Ectodermal cell (in vitro differentiated cells): ENCODE measurements at regions not wholly inside any gene's neighbourhood (a gene's known extent, or its start where the extent isn't known, plus 50 kb on each side); places are given as distances from the start of the nearest gene placed in this dataset.
"Not testable (repeated sequence)": the region's sequence is repeated elsewhere in the genome, so short reads cannot be mapped to it uniquely, and the experiment has no call there.

Experiments
- H3K27ac ChIP-seq: 2 replicates; pipeline ENCODE4 v1.7.0; 2013; ENCODE audit warnings: mild to moderate bottlenecking, low read depth, low read length; ENCODE audit not compliant: insufficient read depth, poor library complexity, severe bottlenecking
- H3K27me3 ChIP-seq: 2 replicates; pipeline ENCODE4 v1.7.0; 2013; ENCODE audit warnings: mild to moderate bottlenecking, low read length; ENCODE audit not compliant: insufficient read depth, control insufficient read depth, poor library complexity, severe bottlenecking
- H3K36me3 ChIP-seq: one replicate; pipeline ENCODE4 v1.7.0; 2013; ENCODE audit warnings: low read length; ENCODE audit not compliant: control insufficient read depth, insufficient read depth
- H3K4me1 ChIP-seq: one replicate; pipeline ENCODE4 v1.7.0; 2013; ENCODE audit warnings: low read length; ENCODE audit not compliant: control insufficient read depth, insufficient read depth
- H3K4me3 ChIP-seq: 2 replicates; pipeline ENCODE4 v1.7.0; 2013; ENCODE audit warnings: low read depth, low read length, control low read depth; ENCODE audit not compliant: insufficient read depth
- H3K9me3 ChIP-seq: 2 replicates; pipeline ENCODE4 v1.7.0; 2013; ENCODE audit warnings: mild to moderate bottlenecking, low read length, moderate library complexity; ENCODE audit not compliant: control insufficient read depth
- WGBS, 2 experiments: methylation state at CpG; one replicate each; pipeline ENCODE4 v1.1.7; 2013; ENCODE audit warnings: missing lambda C conversion rate in 2 of 2; 5-methylcytosine and 5-hydroxymethylcytosine counted together

DNA sequence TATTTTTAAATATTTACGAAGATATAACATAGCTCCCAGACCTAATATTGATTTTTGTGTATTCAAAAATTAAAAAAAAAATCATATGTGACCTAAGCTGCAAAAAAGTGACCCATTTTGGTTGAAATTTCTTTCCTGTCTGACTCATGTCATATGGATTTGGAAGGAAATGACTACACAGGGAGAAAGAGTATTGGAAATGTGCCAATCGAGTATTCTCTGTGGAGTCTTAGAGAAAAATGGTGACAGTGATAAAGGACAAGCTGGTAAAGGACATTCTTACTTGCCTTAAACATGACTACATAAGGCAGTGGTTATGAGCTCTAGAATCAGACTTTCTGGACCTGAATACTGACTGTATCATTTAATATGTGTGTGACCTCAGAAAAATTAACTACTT, 262.9 kb upstream of the PTPRD start:
- Histone ChIP-seq H3K9me3 (peaks cover 2% of the 10 kb centered on the region), H3K4me3 (no peak overlapping the region), H3K27ac (no peak overlapping the region), H3K27me3 (no peaks in the 10 kb centered on the region), H3K4me1 (no peaks in the 10 kb centered on the region), H3K36me3 (no peaks in the 10 kb centered on the region)
- WGBS, 2 experiments, result 97 to 100% methylated on average over 1 of the region's 2 CpGs

DNA sequence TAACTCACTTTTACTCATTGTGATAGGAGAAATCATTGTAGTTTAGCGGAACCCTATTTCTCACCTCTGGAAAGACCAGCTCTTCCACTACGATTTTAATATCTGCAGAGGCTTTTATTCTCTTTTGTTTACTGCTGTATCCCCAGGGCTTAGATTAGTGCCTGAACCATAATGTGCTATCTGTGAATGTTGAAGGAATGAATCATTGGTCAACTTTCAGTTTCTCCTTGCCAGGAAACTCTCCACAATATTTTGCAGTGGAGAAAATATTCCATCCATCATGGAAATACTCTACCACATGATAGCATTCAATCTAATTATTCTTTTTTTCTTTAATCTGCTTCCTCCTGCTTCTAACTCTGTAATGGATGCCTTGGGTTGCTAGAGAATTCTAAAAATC, 263.5 kb upstream of the PTPRD start:
- Histone ChIP-seq H3K4me1 (no peaks in the 10 kb centered on the region), H3K4me3 (no peak overlapping the region), H3K27me3 (no peaks in the 10 kb centered on the region), H3K27ac (no peak overlapping the region), H3K36me3 (no peaks in the 10 kb centered on the region), H3K9me3 (peaks cover 2% of the 10 kb centered on the region)
- 95 to 100% methylated on average over 2 of the region's 2 CpGs for WGBS, 2 experiments

DNA sequence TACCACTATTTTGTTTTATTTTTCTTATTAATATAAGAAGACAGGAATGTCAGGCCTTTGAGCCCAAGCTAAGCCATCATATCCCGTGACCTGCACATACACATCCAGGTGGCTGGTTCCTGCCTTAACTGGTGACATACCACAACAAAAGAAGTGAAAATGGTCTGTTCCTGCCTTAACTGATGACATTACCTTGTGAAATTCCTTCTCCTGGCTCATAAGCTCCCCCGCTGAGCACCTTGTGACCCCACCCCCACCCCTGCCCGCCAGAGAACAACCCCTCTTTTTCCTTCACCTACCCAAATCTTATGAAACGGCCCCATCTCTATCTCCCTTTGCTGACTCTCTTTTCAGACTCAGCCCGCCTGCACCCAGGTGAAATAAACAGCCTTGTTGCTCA, 277.5 kb upstream of the PTPRD start:
- not testable (repeated sequence) for H3K27ac ChIP-seq, H3K36me3 ChIP-seq, H3K27me3 ChIP-seq, H3K4me3 ChIP-seq, H3K9me3 ChIP-seq, H3K4me1 ChIP-seq
- 89 to 90% methylated on average over 5 of the region's 5 CpGs for WGBS, 2 experiments

DNA sequence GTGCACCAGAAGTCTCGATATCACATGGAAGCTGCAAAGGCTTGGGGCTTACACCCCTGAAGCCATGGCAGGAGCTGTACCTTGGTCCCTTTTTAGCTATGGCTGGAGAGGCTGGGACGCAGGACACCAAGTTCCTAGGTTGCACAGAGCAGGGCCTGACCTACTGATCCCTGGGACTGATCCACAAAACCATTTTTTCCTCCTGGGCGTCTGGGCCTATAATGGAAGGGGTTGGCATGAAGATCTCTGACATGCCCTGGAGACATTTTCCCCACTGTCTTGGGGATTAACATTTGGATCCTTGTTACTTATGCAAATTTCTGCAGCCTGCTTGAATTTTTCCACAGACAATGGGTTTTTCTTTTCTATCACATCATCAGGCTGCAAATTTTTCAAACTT, 286.7 kb upstream of the PTPRD start:
- Histone ChIP-seq H3K27ac (no peak overlapping the region), H3K4me3 (no peak overlapping the region), H3K36me3 (no peaks in the 10 kb centered on the region), H3K4me1 (no peaks in the 10 kb centered on the region), H3K9me3 (no peaks in the 10 kb centered on the region), H3K27me3 (no peaks in the 10 kb centered on the region)
- WGBS, 2 experiments, result 93 to 94% methylated on average over 3 of the region's 3 CpGs

DNA sequence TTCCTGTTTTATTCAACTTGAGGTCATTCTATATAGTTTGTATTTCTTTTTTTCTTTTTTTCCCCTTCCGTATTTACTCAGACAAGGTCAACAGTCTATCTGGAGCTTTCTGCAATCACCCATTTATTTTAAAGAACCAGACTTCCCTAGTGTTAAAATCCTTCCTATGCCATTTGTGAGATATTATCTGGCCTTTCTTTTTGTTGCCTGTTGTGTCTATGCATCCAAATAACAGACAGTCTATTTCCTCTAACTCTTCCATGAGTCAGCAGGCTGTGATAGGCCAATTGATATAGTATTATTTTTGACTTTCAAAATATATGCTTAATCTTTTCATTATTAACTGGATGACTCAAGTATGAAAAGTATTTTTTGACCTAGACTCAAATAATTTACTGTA, 291.2 kb upstream of the PTPRD start:
- WGBS, 2 experiments, result 75 to 100% methylated on average over 1 of the region's 1 CpG
- no peaks in the 10 kb centered on the region for H3K27me3 ChIP-seq
- no peak overlapping the region for H3K27ac ChIP-seq
- no peaks in the 10 kb centered on the region for H3K4me1 ChIP-seq
- no peaks in the 10 kb centered on the region for H3K9me3 ChIP-seq
- H3K4me3 ChIP-seq, result no peak overlapping the region
- H3K36me3 ChIP-seq, result no peaks in the 10 kb centered on the region

DNA sequence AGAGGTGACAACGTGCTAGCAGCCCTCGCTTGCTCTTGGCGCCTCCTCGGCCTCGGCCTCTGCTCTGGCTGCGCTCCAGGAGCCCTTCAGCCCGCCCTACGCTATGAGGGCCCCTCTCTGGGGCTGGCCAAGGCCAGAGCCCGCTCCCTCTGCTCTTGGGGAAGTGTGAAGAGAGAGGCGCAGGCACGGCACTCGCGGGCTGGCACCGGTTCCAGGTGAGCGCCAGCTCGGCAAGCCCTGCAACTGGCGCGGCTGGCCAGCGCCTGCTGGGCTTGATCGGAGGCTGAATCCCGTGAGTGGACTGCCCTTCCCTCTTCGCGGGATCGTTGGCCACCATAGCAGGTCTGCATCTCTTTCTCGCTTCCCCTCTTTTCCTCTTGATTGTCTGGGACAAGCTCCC, 298.0 kb upstream of the PTPRD start:
- H3K36me3 ChIP-seq, result no peaks in the 10 kb centered on the region
- H3K4me1 ChIP-seq, result no peaks in the 10 kb centered on the region
- H3K27ac ChIP-seq, result no peak overlapping the region
- no peaks in the 10 kb centered on the region for H3K9me3 ChIP-seq
- H3K4me3 ChIP-seq, result no peak overlapping the region
- whole genome bisulfite sequencing, 2 experiments, result 95% methylated on average over 25 of the region's 25 CpGs
- no peaks in the 10 kb centered on the region for H3K27me3 ChIP-seq

DNA sequence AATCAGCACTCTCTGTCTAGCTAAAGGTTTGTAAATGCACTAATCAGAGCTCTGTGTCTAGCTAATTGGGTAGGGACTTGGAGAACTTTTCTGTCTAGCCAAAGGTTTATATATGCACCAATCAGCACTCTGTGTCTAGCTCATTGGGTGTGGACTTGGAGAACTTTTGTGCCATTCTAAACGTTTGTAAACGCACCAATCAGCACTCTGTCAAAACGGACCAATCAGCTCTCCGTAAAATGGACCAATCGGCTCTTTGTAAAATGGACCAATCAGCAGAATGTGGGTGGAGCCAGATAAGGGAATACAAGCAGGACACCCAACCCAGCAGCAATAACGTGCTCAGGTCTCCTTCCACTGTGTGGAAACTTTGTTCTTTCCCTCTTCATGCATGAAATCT, 298.6 kb upstream of the PTPRD start:
- no peaks in the 10 kb centered on the region for H3K4me1 ChIP-seq
- no peaks in the 10 kb centered on the region for H3K27me3 ChIP-seq
- no peaks in the 10 kb centered on the region for H3K36me3 ChIP-seq
- WGBS, 2 experiments, result 93 to 95% methylated on average over 6 of the region's 6 CpGs
- H3K9me3 ChIP-seq, result no peaks in the 10 kb centered on the region
- no peak overlapping the region for H3K4me3 ChIP-seq
- no peak overlapping the region for H3K27ac ChIP-seq

DNA sequence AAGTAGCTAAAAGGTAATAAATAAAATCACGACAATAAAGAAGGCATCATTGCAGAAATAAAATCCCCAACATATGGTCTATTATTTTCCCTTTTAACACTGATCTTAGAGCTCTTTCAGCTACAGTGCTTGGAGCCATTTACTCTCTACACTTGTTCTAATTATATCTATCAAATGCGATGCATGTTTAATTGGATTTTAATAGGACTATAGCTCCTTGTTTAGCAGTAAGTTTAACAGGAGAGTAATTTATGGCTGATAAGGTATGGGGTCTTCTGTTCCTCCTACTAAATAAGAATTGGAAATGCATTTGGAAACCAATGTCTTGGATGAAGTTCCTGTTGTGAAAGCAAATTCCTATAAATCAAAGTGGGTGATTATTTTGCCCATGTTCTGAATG, 304.2 kb upstream of the PTPRD start:
- no peaks in the 10 kb centered on the region for H3K9me3 ChIP-seq
- no peaks in the 10 kb centered on the region for H3K27me3 ChIP-seq
- no peaks in the 10 kb centered on the region for H3K36me3 ChIP-seq
- WGBS, 2 experiments, result 92 to 100% methylated on average over 2 of the region's 2 CpGs
- H3K4me1 ChIP-seq, result no peaks in the 10 kb centered on the region
- H3K4me3 ChIP-seq, result no peak overlapping the region
- H3K27ac ChIP-seq, result no peak overlapping the region

DNA sequence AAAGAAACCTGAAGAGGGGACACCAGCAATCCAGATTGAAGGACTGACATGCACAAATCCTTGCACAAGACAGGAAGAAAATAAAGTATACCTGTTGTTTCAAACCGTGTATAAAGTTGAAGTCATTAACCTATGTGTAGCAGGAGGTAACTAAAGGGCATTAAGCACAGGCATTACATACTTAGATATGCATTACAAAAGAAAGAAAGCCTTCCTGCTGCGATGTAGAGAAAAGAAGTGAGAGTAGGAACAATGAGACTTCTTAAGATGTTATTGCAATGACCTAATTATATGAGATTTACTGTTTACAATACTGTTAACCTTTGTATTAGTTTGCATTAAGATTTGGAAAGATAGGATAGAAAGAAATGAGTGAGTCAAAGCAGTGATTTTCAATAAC, 308.9 kb upstream of the PTPRD start:
- no peaks in the 10 kb centered on the region for H3K4me1 ChIP-seq
- no peaks in the 10 kb centered on the region for H3K27me3 ChIP-seq
- no peak overlapping the region for H3K27ac ChIP-seq
- H3K9me3 ChIP-seq, result no peaks in the 10 kb centered on the region
- WGBS, 2 experiments, result 3% methylated on average over 2 of the region's 2 CpGs; no CpG with 5 or more reads in 1 of the 2 experiments
- H3K4me3 ChIP-seq, result no peak overlapping the region
- H3K36me3 ChIP-seq, result no peaks in the 10 kb centered on the region

DNA sequence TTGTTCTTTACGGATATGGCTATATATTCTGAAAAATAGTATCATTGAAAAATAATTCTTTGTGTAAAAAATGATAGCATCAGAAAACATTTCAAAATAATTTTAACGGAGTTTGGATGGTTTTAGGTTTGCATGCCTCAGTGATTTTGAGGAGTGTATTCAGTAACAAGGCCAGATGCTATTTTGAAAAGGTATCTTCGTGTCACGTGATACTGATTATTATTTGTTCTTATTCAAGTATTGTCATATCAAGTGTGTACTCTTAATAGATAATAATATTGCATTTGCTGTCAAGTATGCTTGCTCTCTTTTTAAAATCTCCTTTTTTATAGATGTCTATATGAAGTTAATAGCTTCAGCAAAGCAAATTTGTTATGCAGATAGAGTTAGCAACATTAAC, 313.1 kb upstream of the PTPRD start:
- 84 to 100% methylated on average over 1 to 2 of the region's 4 CpGs for WGBS, 2 experiments
- Histone ChIP-seq H3K36me3 (no peaks in the 10 kb centered on the region), H3K4me1 (no peaks in the 10 kb centered on the region), H3K9me3 (no peaks in the 10 kb centered on the region), H3K27me3 (no peaks in the 10 kb centered on the region), H3K4me3 (no peak overlapping the region), H3K27ac (no peak overlapping the region)

DNA sequence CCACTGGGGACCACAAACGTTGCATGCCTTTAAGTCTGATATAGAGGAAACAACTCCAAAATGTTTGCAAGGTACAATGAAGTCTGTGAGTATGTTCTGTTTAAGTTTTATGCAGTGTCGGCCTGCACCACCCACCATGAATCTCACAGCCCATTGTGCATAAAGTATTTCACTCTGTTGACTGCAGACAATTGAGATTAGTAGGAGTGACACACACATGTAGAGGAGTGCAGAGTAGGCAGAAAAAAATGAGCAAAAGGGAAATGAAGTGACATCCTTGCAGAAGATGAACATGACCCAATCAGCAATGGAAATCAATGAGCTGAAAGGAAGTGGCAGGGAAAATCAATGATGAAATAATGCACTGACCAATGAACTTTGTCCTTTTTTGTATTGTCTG, 315.6 kb upstream of the PTPRD start:
- Histone ChIP-seq H3K36me3 (no peaks in the 10 kb centered on the region), H3K9me3 (no peaks in the 10 kb centered on the region), H3K27me3 (no peaks in the 10 kb centered on the region), H3K4me3 (no peak overlapping the region), H3K4me1 (no peaks in the 10 kb centered on the region), H3K27ac (no peak overlapping the region)
- WGBS, 2 experiments, result 79 to 91% methylated on average over 1 to 2 of the region's 2 CpGs
